Sciatic nerve (tissue), 2 donors: ENCODE measurements at regions not wholly inside any gene's neighbourhood (a gene's known extent, or its start where the extent isn't known, plus 50 kb on each side); places are given as distances from the start of the nearest gene placed in this dataset.
"Not testable (repeated sequence)": the region's sequence is repeated elsewhere in the genome, so short reads cannot be mapped to it uniquely, and the experiment has no call there.

Source experiments
- ATAC-seq: fragments of 200-7000 bp; cut with Tn5 transposase; one replicate; pipeline ENCODE4 v1.9.1; 2020; ENCODE audit warnings: mild to moderate bottlenecking, moderate library complexity
- DNase-seq: peaks from one replicate; pipeline ENCODE4 v3.0.0-alpha.2; 2020; ENCODE audit warnings: low spot score
- intact Hi-C: fragments of 100-400 bp; cut with DNase I; formaldehyde crosslinking; loops from one replicate; pipeline ENCODE4 v1.14.2; 2022
- donor health status: DM: no; HTN: no; CAD: no.
- donor health status: DM: no; HTN: no; CAD: no.

GRCh38 chr15:19956124-19956796 is 585.3 kb downstream of the GOLGA6L6 start:
- ATAC-seq, result no peak
- intact Hi-C loops, result no loop called here
- DNase-seq, result no peak

DNA sequence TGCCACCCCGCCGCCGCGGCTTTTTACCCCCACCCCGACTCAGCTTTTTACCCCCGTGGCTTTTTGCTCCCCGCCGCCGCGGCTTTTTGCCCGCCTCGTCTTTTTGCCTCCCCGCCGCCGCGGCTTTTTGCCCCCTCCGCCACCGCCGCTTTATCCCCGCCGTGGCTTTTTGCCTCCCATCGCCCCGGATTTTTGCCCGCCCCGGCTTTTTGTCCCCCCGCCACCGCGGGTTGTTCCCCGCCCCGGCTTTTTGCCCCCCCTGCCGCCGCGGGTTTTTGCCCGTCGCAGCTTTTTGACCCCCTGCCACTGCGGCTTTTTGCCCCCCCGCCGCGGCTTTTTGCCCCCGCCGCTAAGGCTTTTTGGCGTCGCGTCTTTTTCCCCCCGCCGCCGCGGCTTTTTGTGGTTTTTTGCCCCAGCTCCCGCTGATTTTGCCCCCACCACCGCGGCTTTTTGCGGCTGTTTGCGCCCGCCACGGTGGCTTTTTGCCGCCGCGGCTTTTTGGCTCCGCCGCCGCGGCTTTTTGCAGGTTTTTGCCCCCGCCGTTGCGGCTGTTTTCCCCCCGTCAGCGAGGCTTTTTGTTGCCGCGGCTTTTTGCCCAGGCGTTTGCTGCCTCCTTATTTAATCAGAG is 597.2 kb downstream of the GOLGA6L6 start:
- intact Hi-C loops, result no loop called here
- DNase-seq (no peak), ATAC-seq (no peak)

DNA sequence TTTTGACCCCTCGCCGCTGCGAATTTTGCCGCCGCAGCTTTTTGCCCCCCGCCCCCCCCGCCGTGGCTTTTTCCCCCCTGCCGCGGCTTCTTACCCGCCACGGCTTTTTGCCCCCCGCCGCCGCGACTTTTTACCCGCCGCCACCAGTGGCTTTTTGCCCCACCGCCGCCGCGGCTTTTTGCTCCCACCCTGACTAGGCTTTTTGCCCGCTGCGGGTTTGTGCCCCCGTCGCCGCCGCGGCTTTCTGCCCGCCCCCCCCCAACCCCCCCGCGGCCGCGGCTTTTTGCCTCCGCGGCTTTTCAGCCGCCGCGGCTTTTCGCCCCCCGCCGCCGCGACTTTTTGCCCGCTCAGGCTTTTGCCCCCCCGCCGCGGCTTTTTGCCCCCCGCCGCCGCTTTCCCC is 598.1 kb downstream of the GOLGA6L6 start:
- ATAC-seq, result no peak
- no peak for DNase-seq
- intact Hi-C loops, result no loop called here

GRCh38 chr15:19903281-19903680 is 638.3 kb downstream of the GOLGA6L6 start:
- intact Hi-C loops, DNase-seq, ATAC-seq: not testable (repeated sequence)

DNA sequence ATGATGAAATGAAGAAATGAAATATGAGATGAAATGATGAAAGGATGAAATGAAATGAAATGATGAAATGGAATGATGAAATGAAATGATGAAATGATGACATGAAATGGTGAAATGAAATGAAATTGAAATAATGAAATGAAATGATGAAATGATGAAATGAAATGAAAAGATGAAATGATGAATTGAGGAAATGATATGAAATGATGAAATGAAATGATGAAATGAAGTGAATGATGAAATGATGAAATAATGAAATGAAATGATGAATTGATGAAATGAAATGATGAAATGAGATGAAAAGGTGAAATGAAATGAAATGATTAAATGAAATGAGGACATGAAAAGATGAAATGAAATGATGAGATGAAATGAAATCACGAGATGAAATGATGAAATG is 639.2 kb downstream of the GOLGA6L6 start:
- DNase-seq, ATAC-seq, intact Hi-C loops: not testable (repeated sequence)

DNA sequence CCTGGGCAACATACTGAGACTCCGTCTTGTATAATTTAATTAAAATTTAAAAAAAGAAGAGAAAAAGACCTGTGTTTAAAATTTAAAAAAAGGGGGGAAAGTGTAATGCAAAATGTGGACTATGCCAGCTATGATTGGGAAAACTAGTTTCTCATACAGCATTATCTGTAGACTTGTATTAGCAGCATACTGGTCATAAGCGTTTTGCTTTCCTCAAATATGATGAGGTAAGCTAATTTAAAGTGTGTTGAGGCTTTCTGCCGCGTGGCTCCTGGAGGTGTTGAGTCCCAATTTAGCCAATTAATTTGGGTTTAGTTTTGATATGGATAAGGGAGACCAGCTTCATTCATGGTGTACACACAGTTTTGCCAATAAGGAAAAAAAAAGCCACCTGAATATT is 640.2 kb downstream of the GOLGA6L6 start:
- intact Hi-C loops, DNase-seq, ATAC-seq: not testable (repeated sequence)

GRCh38 chr15:19899021-19899824 is 642.4 kb downstream of the GOLGA6L6 start:
- no peak for DNase-seq
- ATAC-seq, result no peak
- intact Hi-C loops, result no loop called here

DNA sequence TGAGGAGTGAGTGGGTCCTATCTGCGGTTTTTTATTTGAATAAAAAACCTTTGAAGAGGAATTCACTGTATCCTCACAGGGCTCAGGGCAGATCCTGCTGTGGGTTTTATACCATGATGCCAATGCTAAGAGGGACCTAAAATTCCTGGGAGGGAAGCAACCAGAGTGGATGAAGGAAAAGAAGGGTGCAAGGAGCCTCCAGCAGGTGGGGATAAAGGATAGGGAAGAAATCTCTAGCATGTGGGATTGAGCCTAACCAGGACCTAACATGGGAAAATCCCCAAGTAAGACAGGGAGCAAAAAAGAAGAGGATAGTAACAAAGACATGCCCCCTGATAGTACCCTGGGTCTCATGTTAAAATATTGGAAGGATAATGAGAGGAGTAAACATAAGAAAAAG is 652.8 kb downstream of the GOLGA6L6 start:
- ATAC-seq, DNase-seq, intact Hi-C loops: not testable (repeated sequence)

DNA sequence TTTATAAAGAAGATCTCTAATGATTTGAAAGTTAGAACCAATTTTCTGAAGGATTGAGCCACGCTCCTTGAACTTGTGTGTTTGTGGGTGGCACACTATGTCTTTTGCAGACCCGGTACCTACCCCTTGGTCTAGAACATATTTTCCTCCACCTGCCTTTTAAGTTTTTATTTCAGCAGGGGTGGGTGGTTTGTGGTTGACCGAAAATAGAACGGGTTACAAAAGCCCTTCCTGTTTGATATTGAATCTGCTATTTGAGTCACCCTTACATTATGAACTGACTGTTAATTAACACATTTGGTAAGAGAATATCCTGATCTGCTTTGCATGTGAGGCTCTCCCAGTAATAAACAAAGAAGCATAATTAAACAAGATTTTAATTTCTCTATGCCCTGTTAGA is 697.5 kb downstream of the GOLGA6L6 start:
- intact Hi-C loops, ATAC-seq, DNase-seq: not testable (repeated sequence)
